Right lobe of liver (tissue), 4 donors: ENCODE measurements at regions not wholly inside any gene's neighbourhood (a gene's known extent, or its start where the extent isn't known, plus 50 kb on each side); places are given as distances from the start of the nearest gene placed in this dataset.

Source experiments
- CTCF ChIP-seq, 4 donors: fragments of 200-600 bp in 3 of 4; fragments of 450-650 bp in 1 of 4; IDR thresholded peaks; one replicate each; pipeline versions ENCODE4 v1.5.1 to v1.8.0; 2016 to 2022; ENCODE audit warnings: antibody characterized with exemption in 4 of 4, mild to moderate bottlenecking in 2 of 4
- POLR2A ChIP-seq: fragments of 450-650 bp; IDR thresholded peaks from one replicate; pipeline ENCODE4 v1.6.1; 2017; ENCODE audit warnings: antibody characterized with exemption, mild to moderate bottlenecking
- donor health status: DM: no; HTN: no; CAD: no.
- donor health status: DM: no; HTN: no; CAD: no.
- donor health status: DM: no; HTN: yes; CAD: no.

GRCh38 chr7:142468871-142469665, 211.2 kb upstream of the PRSS58 start:
- no peak for TF ChIP-seq CTCF (IDR thresholded peaks at IDR 0.05)
- no peak for TF ChIP-seq POLR2A
